HG02981 (cell line): ENCODE measurements at regions not wholly inside any gene's neighbourhood (a gene's known extent, or its start where the extent isn't known, plus 50 kb on each side); places are given as distances from the start of the nearest gene placed in this dataset.

Experiments
- ATAC-seq: cut with Tn5 transposase; IDR thresholded peaks from one replicate; pipeline ENCODE4 v1.9.1; 2021; ENCODE audit warnings: mild to moderate bottlenecking, moderate library complexity; ENCODE audit not compliant: unreplicated experiment

DNA sequence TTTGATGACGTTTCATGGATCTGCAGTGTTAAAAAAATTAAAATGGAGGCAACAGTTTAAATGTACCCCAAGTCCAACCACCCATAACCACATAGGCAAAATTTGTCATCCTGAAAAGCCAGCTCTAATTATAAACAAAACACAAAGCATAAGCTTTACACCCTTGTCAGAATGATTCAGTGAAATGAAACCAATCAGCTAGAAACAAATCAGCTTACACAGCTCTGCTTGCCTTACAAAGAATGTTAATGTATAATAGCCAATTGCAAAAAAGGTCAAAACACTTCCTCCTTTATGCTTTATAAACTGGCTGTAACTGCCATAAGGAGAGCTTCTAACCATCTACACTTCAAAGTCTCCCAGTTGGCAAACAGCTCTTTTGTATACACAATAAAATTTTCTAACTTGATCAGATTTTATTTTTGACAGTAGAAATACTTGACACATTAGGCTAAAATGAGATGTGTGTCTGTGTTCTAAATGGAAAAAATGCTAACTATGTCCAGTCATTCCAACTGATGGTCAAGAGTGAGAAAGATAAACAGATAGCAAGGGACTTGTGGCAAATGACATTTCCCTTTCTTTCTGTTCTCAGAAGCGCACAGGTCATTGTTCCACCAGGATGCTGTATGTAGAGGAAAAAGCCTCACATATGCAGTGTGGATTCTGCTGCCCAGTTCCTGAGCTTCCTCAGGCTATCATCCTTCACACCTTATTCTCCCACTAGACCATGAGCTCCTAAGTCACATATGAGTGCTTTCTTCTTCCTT is 344.3 kb upstream of the ID4 start:
- no peak for ATAC-seq

DNA sequence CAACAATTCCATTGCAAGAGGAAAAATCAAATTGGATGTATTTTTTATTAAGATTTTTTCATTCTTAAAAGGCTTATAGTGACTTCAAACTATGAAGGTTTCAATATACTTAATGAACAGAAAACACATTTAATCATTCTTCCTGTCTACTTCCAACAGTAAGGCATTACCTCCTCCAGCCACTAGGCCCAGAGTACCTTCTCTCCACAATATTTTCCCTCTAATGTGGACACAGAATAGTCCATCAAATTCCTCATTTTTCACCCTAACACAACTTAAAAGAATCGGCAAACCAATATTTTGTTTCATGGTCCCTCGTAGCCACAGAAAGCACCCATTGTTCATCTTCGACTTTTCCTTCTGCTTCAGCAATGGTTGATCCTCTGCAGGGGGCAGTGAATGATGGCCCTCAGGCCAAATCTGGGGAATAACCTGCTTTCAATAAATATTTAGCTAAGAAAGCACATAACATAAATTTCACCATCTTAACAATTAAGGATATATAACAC is 335.4 kb upstream of the ID4 start:
- ATAC-seq: no peak

DNA sequence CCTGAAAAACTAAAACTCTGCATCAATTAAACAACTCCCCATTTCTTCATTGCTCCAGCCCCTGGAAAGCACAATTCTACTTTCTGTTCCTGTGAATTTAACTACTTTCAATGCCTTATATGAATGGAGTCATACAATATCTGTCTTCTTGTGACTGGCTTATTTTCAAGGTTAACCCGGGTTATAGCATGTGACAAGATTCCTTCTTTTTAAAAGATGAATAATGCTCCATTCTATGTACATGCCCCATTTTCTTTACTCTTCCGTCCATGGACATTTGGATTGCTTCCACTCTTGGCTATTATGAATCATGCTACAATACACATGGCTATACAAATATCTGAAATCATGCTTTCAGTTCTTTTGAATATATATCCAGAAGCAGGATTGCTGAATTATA is 334.9 kb upstream of the ID4 start:
- ATAC-seq: no peak

DNA sequence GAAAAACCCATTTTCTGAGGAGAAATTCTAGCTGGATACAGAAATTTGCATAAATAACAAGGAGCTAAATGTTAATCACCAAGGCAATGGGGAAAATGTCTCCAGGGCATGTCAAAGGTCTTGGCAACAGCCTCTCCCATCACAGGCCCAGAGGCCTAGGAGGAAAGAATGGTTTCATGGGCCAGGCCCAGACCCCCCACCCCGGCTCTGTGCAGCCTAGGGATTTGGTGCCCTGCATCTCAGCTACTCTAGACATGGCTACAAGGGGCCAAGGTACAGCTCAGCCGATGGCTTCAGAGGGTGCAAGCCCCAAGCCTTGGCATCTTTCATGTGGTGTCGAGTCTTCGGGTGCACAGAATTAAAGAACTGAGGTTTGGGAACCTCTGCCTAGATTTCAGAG is 321.2 kb upstream of the ID4 start:
- ATAC-seq: no peak

DNA sequence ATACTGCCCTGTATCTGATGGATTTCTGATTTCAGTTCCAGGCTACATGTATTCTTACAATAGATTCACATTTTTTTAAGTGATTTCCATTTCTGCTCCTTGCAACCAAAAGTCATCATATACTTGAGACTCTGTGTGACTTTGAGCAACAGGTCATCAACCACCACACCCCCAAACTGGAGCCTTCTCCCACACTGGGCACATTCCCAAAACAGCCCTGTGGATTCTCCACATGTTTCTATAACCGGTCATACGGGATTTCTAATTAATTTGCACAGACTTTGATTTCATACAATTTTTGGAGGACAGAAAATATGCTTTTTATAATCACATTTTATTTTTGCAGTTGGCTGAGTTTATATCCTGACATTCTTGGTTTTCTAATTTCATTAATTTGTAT is 317.2 kb upstream of the ID4 start:
- ATAC-seq: no peak

DNA sequence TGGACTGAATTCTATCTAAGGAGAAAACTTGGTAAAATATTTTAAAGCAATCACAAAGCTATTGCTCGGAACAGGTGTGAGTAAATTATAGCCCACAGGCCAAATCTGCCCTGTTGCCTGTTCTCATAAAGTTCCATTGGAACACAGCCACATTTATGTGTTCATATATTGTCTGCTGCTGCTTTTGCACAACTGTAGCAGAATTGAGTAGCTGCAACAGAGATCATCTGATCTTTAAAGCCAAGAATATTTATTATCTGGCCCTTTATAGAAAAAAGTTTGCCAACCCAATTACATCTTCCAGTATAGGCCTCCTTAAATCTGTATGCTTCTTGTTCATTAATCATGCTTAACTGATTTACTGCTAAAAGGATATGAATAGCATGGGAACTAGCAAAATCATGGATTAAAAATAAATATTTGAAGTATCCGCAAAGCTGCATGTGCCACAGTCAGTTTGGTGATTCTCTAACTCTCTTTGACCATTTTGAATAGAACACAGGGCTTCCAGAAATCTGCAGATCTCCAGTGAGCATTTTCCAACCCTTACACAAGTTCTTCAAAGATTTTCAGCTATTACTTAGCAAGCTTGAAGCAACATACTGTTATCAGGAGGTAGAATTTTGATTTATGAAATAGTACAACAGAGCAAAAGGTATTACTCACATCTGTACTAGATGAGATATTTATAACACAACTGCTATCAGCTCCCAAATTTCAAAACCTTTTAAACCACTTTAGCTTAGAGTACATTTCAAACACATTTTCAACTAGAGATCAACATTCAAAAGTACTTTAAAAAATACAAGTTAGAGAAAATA is 312.6 kb upstream of the ID4 start:
- no peak for ATAC-seq

DNA sequence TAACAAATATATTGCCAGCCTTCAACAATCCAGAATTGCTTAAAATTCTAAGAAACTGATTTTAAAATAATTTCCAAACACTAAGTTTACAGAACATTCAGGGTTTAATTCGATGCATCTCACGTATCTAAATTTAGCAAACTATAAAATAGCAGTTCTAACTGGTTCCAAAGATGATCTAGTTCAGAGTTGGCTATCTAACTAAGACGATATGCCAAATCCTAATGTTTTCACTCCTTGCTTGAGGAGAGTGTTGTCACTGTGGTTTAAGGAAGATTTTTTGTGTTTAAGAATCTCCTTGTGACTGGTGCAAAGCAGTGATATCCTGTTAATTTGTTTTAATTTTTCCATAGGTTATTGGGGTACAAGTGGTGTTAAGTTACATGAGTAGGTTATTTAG is 311.5 kb upstream of the ID4 start:
- ATAC-seq: no peak

DNA sequence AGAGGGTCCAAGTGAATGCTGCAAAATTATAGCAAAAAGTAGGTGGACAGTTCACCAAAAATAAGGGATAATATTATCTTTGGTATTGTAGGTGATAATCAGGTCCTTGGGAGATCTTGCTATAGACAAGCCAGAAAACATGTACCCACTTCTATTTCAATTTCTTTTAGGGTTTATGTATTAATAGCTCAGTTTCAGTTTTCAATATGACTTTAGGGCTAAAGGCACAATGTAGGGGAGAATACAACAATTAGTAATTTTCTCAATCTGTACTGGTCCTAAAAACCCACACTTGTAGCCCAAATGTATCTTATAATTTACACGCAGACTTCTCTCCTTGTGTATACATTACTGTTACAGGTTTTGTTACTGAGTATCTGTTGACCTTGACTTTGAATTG is 307.0 kb upstream of the ID4 start:
- ATAC-seq: no peak

DNA sequence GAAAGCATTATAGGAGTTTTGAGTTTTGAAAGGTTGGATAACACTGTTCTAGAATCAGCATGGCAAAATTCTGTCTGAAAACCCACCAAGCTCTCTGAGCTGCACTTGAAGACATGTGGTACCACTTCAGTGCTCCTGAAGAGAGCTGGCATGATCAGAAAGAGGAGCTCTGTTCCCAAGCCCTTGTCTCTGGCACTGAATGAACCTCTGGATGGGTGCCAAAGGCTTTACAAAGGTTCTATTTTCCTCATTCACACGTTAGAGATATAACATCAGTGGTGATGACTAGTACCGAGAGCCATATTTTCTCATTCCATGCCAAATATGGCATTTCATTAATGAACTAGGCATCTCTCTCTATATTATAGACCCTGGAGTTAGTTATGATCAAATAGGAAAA is 301.8 kb upstream of the ID4 start:
- ATAC-seq: no peak

DNA sequence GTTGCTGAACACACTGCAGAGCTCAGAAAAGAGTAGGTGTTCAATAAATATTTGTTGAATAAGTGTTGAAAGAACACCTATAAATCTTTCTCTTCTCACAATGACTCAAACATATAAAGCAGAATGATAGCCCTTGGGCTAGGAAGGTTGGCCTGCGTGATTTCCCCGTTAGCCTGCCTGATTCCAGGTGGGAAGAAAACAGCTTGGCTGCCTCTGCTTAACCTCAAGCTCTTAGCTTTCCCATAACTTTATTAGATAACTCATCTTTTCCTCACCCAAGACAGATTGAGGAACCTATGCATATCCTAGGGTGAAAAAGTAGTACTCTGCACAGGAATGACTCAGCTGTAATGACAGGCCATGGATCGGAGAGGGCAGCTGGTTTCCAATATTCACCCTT is 300.3 kb upstream of the ID4 start:
- ATAC-seq: no peak

DNA sequence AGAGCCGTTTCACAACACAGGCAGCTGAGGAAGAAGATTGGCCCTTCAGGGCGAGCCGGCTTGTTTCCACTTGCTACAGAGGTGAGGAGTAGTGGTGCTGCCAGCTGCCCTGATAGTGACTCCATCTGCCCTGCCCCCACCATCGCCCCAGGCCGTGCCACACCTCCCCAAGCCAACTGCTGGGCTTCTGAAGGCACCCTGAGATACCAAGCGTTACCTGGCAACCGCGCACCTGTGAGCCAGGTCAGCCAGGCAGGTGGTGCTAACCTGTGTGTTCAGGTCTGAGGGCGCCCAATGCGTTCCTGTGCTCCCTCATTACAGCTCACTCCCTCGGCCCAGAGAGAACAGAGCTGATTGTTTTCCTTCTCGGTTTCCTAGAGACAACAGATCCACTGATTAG is 299.1 kb upstream of the ID4 start:
- no peak for ATAC-seq

DNA sequence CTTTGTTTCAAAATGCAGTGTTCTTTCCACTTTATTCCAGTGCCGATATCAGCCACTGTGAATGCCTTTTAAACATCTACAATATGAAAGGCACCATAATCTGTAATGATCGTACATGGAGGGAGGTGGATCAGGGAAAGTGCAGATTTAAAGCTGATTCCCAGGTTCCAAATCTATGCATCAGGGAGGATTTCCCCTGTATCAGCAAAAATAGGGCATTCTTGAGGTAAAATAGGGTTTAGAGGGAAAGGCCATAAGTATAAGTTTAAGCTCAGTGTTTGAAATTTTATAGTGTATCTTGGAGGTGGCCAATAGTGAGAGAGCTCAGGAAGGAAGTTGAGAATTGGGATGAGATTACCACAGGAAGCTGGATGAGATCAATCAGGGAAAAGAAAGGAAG is 289.7 kb upstream of the ID4 start:
- ATAC-seq: no peak

DNA sequence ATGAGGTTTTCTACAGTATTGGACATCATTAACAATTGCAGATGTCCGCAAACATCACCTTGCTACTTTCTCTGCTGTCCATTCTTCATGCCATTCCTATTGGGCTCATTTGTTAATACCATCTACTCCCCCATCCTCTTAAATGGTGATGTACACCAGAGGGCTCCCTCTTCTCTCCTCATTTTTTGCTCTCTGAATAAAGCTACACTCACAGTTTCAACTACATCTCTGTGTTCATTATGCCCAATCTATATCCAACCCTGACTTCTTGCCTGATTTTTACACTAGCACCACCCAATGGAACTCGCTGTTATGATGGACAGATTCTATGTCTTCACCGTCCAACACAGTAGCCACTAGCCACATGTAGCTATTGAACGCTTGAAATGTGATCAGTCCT is 288.1 kb upstream of the ID4 start:
- ATAC-seq: no peak

DNA sequence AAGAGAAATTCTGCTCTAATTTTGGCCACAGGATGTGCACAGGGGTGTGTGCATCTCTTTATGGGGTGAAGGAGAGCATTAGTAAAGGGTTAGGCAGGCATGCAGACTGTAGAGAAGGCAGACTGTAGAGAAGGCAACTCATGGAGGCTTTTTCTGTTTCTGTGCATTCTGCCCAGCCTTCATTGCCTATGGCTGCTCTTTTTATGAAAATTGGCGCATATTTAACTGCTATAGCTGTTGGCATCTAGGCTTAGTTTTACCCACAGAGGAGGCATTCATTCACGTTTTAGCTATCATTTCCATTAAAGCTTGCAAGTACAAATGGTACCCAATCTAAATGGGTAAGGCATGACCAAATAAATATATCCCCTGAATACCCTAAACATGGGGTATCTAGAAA is 286.8 kb upstream of the ID4 start:
- ATAC-seq: no peak

DNA sequence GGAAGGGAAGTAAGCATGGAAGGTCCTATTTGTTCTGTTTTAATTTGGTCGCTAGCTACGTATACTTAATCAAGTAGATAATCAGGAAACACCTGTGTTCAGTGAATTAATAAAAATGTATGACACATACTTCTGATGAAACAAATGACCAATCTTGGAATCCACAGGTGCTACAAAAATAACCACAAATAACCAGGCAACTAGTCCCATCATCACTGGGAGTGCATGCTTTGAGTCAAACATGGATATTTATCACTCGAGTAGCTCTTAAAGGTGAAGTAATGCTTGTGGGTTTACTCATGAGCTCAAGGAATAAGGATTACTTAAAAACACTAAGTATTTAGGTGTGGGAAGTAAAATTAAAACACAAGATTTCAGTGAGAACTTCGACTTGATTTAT is 285.6 kb upstream of the ID4 start:
- no peak for ATAC-seq

DNA sequence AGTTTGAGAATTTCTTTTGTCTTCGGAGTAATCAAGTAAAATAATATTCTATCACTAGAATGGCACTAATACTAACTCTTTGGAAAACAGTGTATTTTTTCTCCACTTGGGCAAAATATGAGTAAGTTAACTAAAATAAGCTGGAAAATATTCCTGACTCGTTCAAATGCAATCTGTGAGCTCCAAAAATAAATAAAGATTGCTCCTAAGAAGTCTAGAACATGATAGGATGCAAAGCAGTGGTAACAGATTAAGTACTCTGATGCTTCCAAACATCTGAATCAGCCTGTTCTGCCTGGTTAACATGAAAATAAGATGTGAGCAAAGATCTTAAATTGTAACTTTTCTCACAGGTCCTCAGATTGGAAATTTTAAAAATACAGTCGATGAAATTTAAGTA is 285.1 kb upstream of the ID4 start:
- no peak for ATAC-seq

DNA sequence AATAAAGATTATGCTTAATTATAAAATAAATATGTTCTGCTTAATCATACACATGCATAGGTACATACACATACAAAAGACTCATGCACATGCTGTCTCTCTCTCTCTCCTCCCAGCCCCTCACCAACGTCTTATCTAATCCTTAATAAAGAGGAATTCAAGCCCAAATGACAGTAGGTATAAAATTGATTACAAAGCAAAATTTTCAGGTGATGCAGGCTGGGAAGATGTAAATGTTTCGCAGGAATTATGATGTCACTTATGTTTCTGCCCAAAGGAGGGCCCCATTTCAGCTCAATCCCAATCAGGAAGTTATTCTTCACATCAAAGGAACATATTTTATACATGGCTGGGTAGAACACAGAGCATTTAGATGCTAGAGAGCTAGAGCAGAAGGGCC is 284.6 kb upstream of the ID4 start:
- ATAC-seq: no peak

DNA sequence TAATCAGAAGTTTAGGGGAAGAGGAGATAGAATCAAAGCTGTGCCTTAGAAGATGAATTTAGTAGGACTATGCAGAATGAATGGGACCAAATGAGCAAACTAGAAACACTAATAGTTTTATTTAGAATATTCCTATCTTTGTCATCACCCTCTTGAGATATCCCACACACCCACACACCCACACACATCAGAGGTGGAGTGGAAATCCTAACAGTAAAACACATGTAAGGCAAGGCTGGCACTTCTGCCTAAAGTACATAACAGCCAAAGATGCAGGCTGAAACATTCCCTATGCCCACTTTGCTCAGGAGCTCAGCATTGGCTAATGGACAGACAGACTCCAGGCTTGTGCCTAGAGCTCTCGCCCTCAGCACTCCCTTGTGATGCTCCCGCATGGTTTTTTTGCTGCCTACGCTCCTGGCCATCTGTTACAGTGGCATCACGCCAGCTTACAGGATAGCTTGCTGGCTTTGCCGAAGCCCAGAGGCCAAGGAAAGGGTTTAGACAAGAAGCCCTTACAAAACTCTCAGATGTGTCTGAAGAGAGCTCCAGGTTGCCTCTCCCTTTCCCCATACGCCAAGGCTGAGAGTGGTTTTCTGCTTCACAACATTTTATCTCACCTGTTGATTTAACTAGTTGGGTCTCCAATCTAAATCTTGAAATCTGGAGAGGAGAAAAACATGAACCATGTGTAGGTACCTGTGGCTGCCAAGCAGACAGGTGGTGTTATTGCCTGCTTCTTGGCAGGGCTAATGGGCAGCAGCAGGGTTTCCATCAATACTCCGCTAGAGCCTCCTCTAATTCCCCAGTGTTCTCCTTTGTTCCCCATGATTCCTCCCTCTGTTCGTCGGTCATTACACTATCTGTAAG is 282.6 kb upstream of the ID4 start:
- no peak for ATAC-seq

DNA sequence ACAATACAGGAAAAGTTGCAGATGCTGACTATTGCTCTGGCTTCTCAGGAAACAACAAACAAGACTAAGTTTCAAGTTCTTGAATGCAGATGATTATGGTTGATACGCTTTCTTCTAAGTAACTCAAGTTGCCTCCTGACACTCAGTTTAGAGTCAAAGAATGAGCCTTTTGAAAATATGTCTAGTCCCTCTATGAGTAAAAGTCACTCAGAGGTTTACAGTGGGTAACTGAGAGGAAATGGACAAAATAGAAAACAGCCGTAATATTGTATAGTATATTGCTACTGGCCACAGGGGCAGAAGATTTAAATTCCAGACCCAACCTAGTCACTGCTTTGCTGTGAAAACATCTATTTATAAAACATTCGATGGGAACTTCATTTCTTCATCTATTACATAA is 280.0 kb upstream of the ID4 start:
- ATAC-seq: no peak

DNA sequence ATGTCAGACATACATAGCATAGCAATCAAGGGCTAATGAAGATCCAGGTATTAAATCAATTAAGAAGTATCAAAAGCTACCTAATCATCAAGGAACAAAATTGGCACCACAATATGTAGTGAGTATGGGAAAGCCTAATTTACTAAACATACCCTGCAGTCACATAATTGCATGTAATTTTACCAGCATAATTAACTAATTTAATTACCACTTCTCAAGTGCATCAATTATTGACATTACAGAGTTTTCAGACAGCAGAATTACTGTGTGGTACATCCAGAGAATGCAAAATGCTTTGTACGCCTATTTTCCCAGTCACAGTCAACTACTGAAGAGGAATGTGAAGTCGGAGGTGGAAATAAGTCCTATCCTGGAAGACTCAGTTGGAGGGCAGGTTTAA is 279.0 kb upstream of the ID4 start:
- ATAC-seq: no peak

DNA sequence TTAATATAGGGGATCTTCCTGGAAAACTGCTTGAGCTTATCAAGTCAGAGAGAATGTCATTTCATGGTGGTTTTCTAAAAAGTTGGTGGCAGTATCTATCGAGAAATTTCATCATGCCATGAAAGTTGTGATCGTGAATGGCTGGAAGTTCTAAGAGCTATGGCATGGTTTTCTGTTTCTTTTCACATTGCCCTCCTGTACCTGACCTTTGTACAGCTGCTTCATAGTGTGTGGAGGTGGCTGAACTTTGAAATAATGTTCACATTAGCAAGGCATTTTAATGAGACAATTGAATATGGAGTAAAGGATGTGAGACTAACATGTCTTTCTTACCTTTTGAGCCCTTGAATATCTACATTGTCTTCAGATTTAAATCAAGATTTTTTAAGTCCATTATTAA is 278.2 kb upstream of the ID4 start:
- no peak for ATAC-seq
